ENCODE measurements at regions not wholly inside any gene's neighbourhood (a gene's known extent, or its start where the extent isn't known, plus 50 kb on each side); places are given as distances from the start of the nearest gene placed in this dataset.
A peak's percentile ranks its signal among the peaks of the same experiment; 100 is the strongest.

DNA sequence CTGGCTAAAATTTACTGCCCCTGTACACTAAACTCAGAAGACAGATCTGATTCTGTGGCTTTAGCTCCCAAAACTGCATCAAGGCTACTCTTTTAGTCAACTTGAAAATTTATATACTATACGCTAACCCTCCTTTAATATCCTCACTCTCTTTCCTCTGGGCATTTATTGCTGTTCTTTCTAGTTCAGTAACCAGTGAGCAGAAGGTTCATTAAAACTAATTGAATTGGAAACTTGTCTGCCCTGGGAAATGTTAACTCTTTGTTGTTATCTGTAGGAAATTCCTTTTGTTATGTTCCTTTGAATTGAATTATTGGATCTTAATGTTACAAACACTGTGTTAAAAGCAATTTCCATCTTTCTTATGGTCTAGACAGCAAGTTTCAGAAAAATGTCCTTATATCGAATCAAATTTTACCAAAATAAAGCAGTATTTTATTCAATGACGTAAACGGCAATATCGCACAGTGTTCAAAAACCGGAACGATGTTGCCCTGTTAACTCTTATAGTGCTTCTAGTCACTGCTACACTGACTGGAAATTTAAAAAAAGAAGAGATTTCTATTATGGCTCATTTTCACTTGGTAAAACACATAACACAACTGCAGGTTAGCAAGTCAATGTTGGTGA, 168.3 kb downstream of the NR4A2 start:
- no peak for ATAC-seq

DNA sequence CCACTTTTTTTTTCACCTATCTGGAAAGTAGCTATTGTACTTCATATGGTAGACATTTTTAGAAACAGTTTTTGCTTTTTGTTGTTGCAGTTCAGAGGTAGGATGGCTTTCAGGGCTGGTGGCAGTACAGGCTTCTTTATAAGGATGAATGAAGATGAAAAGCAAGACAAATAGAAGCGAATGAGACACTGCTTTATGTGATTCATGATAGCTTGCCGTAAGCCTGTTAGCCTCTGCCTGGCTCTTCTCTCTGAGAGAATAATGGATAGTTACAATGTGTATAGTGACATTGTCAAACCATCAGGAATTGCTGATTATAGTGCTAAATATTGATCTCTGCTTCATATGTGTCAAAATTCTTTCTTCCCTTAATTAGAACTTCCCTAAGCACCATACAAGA, 173.7 kb downstream of the NR4A2 start:
- ATAC-seq (no peak), DNase-seq (no peak)

More for the DNA sequence above, 168.3 kb downstream of the NR4A2 start:
- no peak for DNase-seq

DNA sequence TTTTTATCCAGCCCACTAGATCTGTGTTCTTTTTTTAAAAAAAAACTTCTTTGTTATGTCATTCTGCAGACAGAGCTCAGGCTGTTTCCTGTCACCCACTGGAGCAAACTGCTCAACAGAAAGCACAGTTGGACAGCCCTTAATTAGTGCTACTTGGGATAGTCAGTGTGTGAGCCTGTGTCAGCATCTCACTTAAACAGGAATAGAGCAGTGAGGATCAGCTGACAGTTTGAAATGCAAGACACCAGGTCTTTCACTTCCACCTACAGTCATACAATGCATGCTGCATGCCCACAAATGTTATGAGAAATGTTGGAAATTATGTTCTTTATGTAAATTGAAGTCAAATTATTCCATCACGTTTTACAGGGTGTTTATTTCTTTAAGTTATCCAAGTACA, 174.9 kb downstream of the NR4A2 start:
- no peak for ATAC-seq
- DNase-seq = no peak

DNA sequence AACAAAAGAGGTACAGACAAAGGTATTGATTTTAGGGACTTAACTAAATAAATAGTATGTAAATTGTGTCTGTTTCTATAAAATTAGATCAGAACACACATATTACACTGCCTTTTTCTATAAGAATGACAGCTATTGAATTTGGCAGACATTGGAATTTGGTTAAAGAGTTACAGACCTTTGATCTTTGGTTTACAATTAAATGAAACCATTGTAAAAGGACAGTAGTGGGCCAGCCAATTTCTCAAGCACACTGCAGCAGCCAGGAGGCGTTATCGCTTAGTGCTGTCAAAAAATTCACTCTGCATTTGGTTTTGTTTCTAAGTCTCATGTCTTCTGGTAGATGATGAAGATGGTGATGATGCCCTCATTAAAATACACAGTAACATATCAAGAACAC, 175.9 kb downstream of the NR4A2 start:
- DNase-seq (no peak), ATAC-seq (no peak)

DNA sequence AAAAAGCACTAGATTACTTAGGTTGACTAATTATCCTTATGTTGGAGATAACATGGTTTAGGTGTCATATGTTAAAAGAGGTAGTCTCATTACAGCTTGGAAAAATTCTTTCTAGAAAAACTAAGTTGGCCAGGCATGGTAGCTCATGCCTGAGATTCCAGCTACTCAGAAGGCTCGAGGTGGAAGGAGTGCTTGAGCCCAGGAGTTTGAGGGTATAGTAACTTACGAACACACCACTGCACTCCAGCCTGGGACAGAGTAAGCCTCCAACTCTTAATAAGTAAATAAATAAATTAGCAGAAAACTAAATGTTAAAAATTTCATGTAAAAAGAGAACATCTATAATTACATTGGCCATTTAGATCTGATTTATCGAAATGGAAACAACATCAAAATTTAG, 177.2 kb downstream of the NR4A2 start:
- no peak for ATAC-seq

DNA sequence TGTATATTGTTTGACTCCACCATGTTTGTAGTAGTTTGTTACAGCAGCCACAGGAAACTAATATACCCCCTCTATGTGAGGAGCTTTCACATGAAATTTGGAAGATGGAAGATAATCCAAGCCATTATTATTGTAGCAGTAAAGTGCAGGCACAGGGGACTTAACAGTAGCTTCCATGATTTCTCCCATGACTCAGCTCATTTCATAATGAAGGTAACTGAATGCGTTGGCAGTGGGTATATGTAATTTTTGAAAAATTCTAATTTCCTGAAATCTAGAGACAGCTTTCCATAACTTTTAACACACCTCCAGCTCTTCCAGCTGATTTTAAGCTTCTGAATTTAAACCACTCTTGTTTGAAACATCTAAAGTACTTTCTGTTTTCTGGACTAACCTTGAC, 181.2 kb downstream of the NR4A2 start:
- no peak for ATAC-seq
- DNase-seq = no peak

More for the DNA sequence above, 177.2 kb downstream of the NR4A2 start:
- DNase-seq = no peak

DNA sequence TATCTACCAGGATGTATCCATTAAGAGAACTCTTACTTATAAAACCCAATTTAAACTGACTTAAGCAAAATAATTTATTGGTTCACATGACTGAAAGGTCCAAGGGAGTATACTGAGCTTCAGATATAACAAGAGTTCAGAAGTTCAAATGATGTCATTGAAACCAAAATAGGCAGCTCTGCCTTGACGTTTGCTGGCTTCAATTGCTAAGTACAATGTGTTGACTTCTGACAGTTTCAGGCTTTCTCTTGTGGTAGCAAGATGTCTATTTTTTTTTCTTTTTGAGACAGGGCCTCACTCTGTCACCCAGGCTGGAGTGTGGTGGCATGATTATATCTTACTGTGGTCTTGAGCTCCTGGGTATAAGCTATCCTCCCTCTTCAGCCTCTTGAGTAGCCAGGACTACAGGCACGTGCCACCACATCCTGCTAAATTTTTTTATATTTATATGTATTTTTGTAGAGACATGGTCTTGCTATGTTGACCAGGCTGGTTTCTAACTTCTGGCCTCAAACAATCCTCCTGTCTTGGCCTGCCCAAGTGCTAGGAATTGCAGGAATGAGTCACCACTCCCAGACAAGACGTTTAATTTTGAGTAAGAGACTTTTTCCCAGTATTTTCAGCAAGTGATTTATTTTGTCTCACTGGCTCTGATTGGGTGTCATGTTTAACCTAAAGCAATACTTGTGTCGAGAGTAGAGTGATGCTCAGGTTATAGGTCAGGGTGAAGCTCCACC, 184.8 kb downstream of the NR4A2 start:
- ATAC-seq (no peak), DNase-seq (no peak)

DNA sequence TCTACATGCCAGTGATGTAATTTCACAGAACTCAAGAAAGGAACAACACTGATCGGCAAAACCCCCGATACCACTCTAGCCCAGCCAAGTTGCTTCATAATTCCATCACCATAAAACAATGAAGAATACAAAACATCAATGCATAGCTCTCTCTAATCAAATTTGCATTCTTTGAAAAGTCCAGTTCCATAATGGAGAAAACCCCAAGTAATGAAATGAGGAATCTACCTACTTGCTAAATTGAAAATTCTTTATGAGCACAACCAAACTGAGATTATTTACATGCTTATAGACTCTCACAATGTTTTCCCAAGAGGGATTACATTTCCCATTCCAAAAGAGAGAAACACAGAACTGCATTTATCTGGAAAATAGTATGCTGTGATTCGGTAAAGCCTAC, 186.5 kb downstream of the NR4A2 start:
- ATAC-seq = no peak
- no peak for DNase-seq

DNA sequence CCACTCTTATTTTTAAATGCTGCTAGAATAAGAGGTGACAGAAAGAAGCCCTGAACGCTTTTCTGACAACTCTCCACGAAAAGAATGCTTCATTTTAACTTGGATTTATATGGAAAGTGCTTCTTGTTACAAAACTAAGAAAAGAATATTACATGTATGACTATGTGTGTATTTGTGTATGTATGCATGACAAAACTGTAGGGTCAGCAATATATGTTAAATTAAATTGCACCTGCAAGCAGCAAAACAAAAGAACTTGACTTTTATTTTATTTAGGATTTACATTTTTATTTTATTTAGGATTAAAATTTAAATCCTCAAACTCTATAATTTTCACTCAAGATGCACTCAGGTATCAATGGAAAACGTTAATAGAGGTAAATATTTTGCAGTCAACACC, 187.1 kb downstream of the NR4A2 start:
- ATAC-seq = no peak

DNA sequence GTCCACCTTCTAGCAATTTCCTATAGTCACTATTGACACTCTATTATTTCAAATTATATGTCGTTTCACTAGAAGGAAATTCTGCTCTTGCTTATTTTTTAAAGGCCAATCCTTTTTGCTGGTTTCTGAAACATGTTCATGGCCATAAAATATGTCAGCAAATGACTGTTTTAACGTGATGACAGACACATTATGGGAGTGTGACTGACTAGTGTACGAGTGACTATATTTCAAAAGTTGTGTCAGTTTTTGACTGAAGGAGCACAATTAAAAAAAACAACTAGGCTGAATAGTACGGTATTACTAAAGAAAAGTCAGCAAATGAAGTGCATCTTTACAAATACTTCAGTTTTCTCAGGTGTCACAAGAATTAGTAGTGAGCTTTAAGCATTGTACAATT, 196.0 kb downstream of the NR4A2 start:
- ATAC-seq (no peak), DNase-seq (no peak)

More for the DNA sequence above, 187.1 kb downstream of the NR4A2 start:
- DNase-seq = no peak

DNA sequence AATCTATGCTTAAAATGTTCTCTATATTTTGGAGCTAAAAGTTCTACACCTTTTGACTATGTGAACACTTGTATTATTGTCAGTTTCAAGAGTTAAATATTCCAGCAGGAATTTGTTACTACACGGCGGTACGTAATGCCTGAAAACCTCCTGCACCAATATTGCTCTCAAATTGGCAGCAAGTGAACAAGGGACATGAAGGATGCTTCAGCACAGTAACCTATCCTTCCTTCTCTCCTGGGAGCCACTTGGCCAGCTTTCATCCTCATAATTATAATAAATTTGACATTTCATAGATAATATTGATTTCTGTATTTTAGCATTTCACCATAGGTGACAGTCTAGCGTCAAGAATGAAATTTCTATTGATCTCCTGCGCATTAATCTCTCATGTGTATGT, 197.6 kb downstream of the NR4A2 start:
- no peak for ATAC-seq

DNA sequence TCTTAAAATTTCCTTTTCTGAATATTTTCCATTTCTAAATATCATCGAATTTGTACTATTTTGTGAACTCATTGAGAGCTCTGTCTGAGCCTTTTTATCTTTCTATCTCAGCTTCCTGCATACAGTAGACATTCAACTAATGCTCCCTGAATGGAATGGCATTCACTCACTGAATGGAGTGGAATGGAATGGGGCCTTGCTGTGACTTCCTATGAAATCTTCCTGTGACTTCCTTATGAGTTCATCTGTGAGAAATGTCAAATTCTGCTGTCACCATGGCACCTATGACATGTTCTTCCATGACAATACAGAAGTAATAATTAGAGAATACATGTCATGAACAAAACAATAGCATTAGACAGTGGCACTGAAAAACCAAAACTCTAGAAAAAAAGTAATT, 199.6 kb downstream of the NR4A2 start:
- ATAC-seq (no peak), DNase-seq (no peak)

More for the DNA sequence above, 197.6 kb downstream of the NR4A2 start:
- DNase-seq = no peak

DNA sequence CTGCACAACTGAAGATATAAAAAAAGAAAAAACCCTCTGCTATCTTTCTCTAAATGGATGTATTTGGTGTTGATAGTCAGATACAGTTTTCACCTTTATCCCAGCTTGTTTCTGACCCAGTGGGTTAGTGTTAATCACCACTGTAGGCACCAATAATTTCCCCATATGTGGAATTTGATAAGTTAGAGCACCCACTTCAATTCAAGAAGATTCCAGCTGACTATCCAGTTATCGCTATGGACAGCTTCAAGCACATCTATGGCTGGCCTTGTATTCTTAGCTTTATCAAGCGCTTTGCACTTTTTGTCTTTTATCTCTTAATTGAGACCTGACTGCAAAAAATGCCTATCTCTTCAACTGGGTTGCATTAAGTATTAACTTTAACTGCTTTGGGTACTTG, 200.4 kb downstream of the NR4A2 start:
- ATAC-seq (no peak), DNase-seq (no peak)

DNA sequence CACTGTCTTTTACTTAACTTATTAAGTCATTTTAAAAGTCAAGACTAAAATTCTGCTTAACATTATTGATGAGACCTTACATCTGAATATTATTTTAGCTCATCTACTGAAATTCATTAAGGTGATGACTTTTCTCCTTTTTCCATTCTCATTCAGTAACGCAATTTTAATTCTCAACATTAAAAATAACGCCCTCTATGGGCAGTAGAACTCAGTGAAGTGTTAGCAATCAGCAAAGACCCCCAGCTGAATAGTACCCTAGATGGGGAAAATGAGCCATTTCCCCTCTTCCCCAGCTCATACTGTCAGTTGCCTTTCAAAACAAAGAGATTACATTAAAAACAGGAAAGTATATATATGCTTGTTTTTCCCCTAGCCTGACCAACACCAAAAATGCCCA, 203.3 kb downstream of the NR4A2 start:
- DNase-seq = no peak
- no peak for ATAC-seq

DNA sequence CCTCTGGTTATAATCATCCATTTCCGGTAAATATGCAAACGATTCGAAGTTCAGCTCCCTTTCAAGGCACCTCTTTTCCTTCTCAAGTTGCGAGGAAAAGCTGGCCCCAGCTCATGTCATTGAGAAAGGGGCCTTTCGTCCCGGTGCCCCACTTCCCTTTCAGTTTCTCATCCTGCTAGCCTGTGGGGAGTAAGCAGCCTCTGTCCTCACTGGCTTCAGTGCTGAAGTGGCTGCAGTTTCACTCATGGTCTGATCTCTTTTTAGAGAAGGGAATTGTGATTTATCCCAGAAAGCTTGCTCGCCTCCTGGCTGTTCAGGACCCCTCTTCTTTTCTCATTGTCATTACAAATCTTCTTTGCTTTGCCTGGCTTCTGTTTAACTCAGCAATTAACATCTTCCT, 207.5 kb downstream of the NR4A2 start:
- no peak for ATAC-seq
- DNase-seq = no peak

DNA sequence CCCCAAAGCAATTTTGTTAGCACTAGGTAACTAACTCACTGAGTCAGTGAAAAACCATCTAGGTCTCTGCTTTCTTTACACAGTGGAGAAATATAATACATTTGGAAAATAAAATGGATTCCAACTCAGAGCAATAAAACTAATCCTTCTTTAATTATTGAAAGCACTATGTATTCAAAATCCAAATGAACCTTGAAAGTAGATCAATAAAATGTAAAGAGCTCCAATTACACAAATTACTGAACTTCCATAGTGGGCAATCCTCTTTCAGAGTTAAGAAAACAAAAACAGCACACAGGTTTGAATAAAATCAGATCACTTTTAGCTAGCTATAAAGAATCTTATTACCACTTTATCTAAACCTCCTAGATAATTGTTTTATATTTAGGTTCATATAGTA, 208.1 kb downstream of the NR4A2 start:
- DNase-seq (no peak), ATAC-seq (no peak)

DNA sequence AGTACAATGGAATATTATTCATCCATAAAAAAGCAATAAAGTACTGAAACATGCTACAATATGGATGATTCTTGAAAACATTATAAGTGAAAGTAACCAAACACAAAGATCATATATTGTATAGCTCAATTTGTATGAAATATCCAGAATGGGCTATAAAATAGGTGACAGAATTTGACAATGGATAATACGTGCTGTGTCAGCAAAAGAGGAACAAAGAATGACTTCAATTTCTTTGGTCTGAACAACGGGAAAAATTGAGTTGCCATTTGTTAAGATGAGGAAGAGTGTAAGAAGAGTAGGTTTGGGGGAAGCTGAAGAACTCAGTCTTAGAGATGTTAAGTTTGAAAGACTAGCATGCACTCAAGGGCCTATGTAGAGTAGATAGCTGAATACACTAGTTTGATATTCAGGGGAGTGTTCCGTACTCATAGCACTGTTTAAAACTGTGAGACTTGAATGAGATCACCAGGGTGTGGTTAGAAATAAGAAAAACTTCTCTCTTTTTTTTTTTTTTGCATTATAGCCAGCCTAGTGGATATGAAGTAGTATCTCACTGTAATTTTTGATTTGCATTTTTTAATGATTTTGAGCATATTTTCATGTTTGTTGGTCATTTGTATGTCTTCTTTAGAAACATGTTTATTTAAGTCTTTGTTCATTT, 213.6 kb downstream of the NR4A2 start:
- ATAC-seq = no peak
- no peak for DNase-seq

DNA sequence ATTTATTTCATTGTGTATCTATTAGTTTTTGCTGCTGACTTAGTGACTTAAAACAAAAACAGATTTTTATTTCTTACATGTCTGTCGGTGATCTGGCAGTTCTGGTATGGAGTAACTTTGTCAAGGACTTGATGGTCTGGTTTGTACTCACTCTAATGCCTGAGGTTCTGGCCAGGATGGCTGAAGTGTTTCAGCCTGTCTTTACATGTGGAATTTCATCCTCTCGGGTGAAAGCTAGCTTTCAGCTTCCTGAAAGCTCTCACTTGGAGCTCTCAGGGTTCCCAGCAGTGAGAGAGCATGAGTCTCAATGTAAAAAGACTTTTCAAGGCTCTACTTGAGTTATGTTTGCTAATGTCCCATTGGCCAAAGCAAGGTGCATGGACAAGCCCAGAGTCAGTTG, 216.4 kb downstream of the NR4A2 start:
- no peak for DNase-seq
- no peak for ATAC-seq

DNA sequence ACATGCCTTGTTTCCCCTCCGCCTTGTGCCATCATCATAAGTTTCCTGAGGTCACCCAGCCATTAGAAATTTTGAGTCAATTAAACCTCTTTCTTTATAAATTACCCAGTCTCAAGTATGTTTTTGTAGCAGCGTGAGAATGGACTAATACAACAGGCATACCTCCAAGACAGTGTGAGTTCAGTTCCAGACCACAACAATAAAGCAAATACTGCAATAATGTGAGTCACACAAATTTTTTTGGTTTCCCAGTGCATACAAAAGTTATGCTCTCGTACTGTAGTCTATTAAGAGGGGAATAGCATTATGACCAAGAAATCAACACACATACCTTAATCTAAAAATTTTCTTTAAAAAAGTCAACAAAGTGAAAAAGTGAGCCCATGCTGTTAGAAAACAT, 217.2 kb downstream of the NR4A2 start:
- no peak for ATAC-seq
- DNase-seq = no peak

DNA sequence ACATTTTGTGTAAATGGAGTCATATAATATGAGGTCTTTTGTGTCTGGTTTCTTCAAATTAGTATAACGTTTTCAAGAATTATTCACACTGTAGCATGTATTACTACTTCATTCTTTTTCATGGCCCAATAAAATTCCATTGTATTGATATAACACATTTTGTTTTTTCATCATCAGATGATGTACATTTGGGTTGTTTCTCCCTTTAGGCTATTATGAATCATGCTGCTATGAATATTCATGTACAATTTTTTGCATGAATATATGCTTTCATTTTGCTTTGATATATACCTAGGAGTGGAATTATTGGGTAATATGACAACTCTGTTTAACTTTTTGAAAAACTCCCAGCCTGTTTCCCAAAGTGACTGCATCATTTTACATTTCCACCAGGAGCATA, 220.2 kb downstream of the NR4A2 start:
- ATAC-seq = no peak
- DNase-seq = no peak

DNA sequence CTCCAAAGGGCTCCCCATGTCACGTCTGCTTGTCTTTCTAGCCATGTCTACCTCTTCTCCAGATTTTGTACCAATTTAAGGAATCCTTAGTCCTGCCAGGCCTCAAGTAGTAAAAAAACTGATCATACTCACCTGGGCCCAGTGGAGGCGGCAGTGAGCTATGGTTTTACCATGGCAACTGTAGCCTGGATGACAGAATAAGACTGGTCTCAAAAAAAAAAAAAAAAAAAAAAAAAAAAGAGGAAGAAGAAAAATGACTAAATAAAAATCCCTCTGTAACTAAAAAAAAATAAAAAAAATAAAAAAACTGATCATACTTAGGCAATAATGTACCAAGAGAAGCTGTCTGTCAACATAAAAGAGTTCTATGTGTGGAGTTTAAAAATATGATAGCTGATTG, 221.6 kb downstream of the NR4A2 start:
- ATAC-seq (peak; percentile 49), DNase-seq (peak; percentile 4)

DNA sequence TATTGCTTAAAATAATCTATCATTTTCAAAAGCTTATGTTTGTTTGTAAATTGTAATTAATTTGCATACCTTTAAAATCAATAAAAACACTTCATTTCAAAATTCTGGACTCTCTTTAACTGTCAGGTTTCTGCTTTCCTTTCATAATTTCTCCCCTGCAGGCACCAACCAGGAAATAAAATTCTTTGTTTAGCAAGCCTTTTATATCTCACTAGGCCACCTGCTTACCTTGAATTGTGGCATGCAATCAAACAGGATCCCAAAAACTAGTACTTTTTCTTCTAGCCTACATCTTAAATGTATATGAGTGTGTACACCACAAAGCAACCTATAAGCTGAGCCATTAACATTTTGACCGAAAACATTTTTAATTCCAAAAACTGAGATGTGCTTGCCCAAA, 233.1 kb downstream of the NR4A2 start:
- ATAC-seq = no peak

DNA sequence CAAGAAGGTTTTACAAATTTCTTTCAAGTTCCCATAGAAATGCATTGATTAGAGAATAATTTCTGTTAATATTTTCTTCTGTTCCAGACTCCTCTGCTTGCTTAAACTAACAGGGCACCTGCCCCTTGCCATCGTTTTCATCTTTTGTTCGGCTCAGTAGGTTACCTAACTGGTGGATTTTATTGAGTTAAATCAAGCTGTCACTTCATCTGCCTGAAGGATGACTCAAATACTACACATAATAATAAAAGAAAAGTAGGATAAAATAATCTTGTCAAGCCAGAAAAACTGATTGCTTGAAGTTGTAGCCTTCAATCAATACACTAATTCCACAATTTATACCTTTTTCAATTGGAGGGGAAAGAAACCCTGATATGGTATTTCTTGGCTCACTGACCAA, 234.0 kb downstream of the NR4A2 start:
- DNase-seq (no peak), ATAC-seq (no peak)

More for the DNA sequence above, 233.1 kb downstream of the NR4A2 start:
- DNase-seq = no peak

DNA sequence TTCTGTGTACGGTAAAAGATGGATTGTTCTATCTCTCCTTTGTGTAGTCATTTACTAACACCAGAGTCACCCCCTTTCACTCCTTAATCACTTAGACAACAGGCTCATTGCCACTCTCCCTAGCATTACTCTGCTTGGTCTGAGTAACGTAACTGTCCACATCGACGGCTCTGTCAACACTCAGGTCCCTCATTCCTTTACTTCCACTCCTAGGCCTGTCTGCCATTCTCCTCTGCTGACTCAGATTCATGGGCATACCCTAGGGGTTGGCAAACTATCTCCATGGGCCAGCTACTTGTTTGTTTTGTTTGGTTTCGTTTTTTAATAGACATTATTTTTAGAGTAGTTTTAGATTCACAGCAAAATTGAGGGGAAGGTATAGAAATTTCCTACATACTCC, 243.9 kb downstream of the NR4A2 start:
- ATAC-seq = no peak
- DNase-seq = no peak

All from stimulated activated naive CD8-positive, alpha-beta T cell treated with anti-CD3 and anti-CD28 coated beads, Interleukin-15, Interleukin-2, amounts not matched to agents 100 U/mL and 50 U/mL, for 24 hours (primary cell).